ENCODE measurements at regions not wholly inside any gene's neighbourhood (a gene's known extent, or its start where the extent isn't known, plus 50 kb on each side); places are given as distances from the start of the nearest gene placed in this dataset.

GRCh38 chr5:52469835-52470234, 317.9 kb upstream of the ITGA1 start:
- Histone ChIP-seq H3K36me3 (no peaks in the 10 kb centered on the region), H3K9me3 (no peaks in the 10 kb centered on the region), H3K27ac (no peak overlapping the region), H3K4me3 (no peak overlapping the region), H3K4me1 (no peaks in the 10 kb centered on the region), H3K27me3 (no peaks in the 10 kb centered on the region)
- no peak for TF ChIP-seq POLR2A (IDR thresholded peaks at IDR 0.05)
- intact Hi-C loops (cut with DNase I; ENCODE audit: low total_unique reads): no loop called here
- DNase-seq: no peak

- no peak overlapping the region for H3K27ac ChIP-seq
- no peaks in the 10 kb centered on the region for H3K27me3 ChIP-seq
- no peak for TF ChIP-seq POLR2A (IDR thresholded peaks at IDR 0.05)
- TF ChIP-seq, protein P1, sequence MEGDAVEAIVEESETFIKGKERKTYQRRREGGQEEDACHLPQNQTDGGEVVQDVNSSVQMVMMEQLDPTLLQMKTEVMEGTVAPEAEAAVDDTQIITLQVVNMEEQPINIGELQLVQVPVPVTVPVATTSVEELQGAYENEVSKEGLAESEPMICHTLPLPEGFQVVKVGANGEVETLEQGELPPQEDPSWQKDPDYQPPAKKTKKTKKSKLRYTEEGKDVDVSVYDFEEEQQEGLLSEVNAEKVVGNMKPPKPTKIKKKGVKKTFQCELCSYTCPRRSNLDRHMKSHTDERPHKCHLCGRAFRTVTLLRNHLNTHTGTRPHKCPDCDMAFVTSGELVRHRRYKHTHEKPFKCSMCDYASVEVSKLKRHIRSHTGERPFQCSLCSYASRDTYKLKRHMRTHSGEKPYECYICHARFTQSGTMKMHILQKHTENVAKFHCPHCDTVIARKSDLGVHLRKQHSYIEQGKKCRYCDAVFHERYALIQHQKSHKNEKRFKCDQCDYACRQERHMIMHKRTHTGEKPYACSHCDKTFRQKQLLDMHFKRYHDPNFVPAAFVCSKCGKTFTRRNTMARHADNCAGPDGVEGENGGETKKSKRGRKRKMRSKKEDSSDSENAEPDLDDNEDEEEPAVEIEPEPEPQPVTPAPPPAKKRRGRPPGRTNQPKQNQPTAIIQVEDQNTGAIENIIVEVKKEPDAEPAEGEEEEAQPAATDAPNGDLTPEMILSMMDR (IDR thresholded peaks at IDR 0.05): no peak
- no peaks in the 10 kb centered on the region for H3K9me3 ChIP-seq
- no peaks in the 10 kb centered on the region for H3K4me1 ChIP-seq
- intact Hi-C loops (cut with DNase I; ENCODE audit: low total_unique reads): no loop called here
- H3K4me3 ChIP-seq: no peak overlapping the region
- no peaks in the 10 kb centered on the region for H3K36me3 ChIP-seq
- DNase-seq: no peak
Observed at GRCh38 chr5:52476346-52476745, 311.4 kb upstream of the ITGA1 start.

DNA sequence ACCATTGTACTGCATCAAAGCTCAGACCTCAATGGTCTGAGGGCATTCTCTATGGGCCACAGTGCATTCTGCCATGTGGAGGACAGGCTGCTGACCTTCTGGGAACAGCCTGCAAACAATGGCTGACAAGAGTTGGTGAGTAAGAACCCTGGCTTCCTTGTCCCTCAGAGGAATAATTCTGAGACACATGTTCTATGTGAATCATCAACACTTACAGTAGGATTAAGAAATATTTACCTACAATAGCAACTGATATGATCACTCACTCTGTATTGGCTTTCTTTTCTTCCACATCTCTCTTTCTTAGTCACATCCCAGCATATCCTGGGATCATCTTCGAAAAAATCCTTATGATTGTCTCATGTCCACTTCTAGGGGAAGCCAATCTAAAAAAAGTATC, 306.5 kb upstream of the ITGA1 start:
- Histone ChIP-seq H3K4me3 (no peak overlapping the region), H3K27me3 (no peaks in the 10 kb centered on the region), H3K4me1 (no peaks in the 10 kb centered on the region), H3K9me3 (no peaks in the 10 kb centered on the region), H3K27ac (no peak overlapping the region), H3K36me3 (no peaks in the 10 kb centered on the region)
- TF ChIP-seq POLR2A (IDR thresholded peaks at IDR 0.05): no peak
- TF ChIP-seq, protein P1 (IDR thresholded peaks at IDR 0.05): no peak
- DNase-seq: no peak
- intact Hi-C loops (cut with DNase I; ENCODE audit: low total_unique reads): no loop called here

GRCh38 chr5:52481851-52482250, 305.9 kb upstream of the ITGA1 start:
- intact Hi-C loops (cut with DNase I; ENCODE audit: low total_unique reads): no loop called here
- Histone ChIP-seq H3K4me3 (no peak overlapping the region), H3K9me3 (no peaks in the 10 kb centered on the region)

GRCh38 chr5:52491071-52491787, 296.5 kb upstream of the ITGA1 start:
- intact Hi-C loops (cut with DNase I; ENCODE audit: low total_unique reads): no loop called here
- no peak overlapping the region for H3K4me3 ChIP-seq
- TF ChIP-seq, protein P1 (IDR thresholded peaks at IDR 0.05): no peak
- TF ChIP-seq POLR2A (IDR thresholded peaks at IDR 0.05): no peak
- DNase-seq: no peak
- H3K4me1 ChIP-seq: no peaks in the 10 kb centered on the region
- H3K27me3 ChIP-seq: no peaks in the 10 kb centered on the region
- H3K36me3 ChIP-seq: no peaks in the 10 kb centered on the region
- H3K9me3 ChIP-seq: no peaks in the 10 kb centered on the region
- H3K27ac ChIP-seq: no peak overlapping the region

More at GRCh38 chr5:52481851-52482250, 305.9 kb upstream of the ITGA1 start:
- no peaks in the 10 kb centered on the region for H3K4me1 ChIP-seq
- H3K27me3 ChIP-seq: no peaks in the 10 kb centered on the region
- TF ChIP-seq, protein P1 (IDR thresholded peaks at IDR 0.05): no peak
- no peak for TF ChIP-seq POLR2A (IDR thresholded peaks at IDR 0.05)
- no peak overlapping the region for H3K27ac ChIP-seq
- no peak for DNase-seq
- no peaks in the 10 kb centered on the region for H3K36me3 ChIP-seq

All from uterus (tissue), 3 donors.